ENCODE measurements at regions not wholly inside any gene's neighbourhood (a gene's known extent, or its start where the extent isn't known, plus 50 kb on each side); places are given as distances from the start of the nearest gene placed in this dataset.

DNA sequence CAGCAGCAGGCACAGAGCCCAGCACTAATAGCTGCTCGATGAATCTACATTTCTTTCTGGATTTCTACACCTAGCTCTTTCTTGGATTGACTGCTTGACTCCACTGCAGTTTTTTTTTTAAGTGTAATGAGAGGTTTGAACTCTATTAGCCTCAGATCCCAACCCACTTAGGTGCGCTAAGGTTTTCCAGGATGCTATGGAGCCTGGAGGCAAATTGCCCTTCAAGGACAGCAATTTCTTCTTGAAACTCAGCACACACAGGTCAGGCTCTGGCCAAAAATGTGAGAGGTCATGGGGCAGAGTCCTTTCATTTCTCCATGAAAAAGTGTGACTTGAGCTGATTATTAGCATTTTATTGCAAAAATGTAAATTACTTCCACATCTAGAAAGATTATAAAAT lies 52.3 kb upstream of the TIAM2 start:
- TF ChIP-seq, protein P1, sequence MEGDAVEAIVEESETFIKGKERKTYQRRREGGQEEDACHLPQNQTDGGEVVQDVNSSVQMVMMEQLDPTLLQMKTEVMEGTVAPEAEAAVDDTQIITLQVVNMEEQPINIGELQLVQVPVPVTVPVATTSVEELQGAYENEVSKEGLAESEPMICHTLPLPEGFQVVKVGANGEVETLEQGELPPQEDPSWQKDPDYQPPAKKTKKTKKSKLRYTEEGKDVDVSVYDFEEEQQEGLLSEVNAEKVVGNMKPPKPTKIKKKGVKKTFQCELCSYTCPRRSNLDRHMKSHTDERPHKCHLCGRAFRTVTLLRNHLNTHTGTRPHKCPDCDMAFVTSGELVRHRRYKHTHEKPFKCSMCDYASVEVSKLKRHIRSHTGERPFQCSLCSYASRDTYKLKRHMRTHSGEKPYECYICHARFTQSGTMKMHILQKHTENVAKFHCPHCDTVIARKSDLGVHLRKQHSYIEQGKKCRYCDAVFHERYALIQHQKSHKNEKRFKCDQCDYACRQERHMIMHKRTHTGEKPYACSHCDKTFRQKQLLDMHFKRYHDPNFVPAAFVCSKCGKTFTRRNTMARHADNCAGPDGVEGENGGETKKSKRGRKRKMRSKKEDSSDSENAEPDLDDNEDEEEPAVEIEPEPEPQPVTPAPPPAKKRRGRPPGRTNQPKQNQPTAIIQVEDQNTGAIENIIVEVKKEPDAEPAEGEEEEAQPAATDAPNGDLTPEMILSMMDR (IDR thresholded peaks at IDR 0.05): no peak

GRCh38 chr6:154945271-154945890 lies 49.7 kb upstream of the TIAM2 start:
- DNase-seq (ENCODE audit: low spot score): no peak
- TF ChIP-seq, protein P1 (IDR thresholded peaks at IDR 0.05): no peak
- no peak overlapping the region for H3K4me3 ChIP-seq
- no peak overlapping the region for H3K27ac ChIP-seq

More for the DNA sequence above, 52.3 kb upstream of the TIAM2 start:
- no peak overlapping the region for H3K27ac ChIP-seq
- H3K4me3 ChIP-seq: no peak overlapping the region
- DNase-seq (ENCODE audit: low spot score): no peak

Data from coronary artery (tissue), 2 donors.